NB4 (cell line): ENCODE measurements at regions not wholly inside any gene's neighbourhood (a gene's known extent, or its start where the extent isn't known, plus 50 kb on each side); places are given as distances from the start of the nearest gene placed in this dataset.

Source experiments
- CTCF ChIP-seq: IDR thresholded peaks from one replicate; pipeline ENCODE4 v1.5.1; 2012; ENCODE audit warnings: low read depth, low read length
- POLR2A ChIP-seq: IDR thresholded peaks from 2 replicates; pipeline ENCODE4 v1.6.1; 2011; ENCODE audit warnings: mild to moderate bottlenecking; ENCODE audit not compliant: insufficient read length; ENCODE audit errors: extremely low read depth
- TF ChIP-seq, protein P1 (sequence below): IDR thresholded peaks from 2 replicates; pipeline ENCODE4 v1.6.1; 2011; ENCODE audit warnings: low read depth, low read length

DNA sequence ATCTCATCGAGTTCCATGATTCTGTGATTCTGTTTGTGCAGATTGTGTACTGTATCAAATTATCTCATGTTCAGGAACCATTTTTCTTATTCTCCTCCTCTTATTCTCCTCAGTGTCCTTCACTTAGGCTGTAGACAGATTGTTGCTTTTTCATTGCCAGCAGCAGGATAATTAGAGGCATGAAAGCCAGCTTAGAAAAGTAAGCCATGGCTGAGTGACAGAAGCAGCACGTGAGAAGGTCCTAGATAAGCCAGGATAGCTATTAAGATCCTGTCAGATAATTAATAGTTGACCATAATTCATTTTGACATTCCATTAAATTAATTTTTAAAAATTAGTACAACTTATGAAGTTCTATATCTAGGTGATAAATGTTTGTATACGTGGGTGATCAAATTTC is 60.8 kb upstream of the PRKACB start:
- TF ChIP-seq CTCF (no peak), POLR2A (no peak)
- TF ChIP-seq, protein P1, sequence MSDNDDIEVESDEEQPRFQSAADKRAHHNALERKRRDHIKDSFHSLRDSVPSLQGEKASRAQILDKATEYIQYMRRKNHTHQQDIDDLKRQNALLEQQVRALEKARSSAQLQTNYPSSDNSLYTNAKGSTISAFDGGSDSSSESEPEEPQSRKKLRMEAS = no peak
